WTC11 (cell line): ENCODE measurements at regions not wholly inside any gene's neighbourhood (a gene's known extent, or its start where the extent isn't known, plus 50 kb on each side); places are given as distances from the start of the nearest gene placed in this dataset.

Experiments
- ATAC-seq: fragments of 200-7000 bp; cut with Tn5 transposase; 2 replicates; pipeline ENCODE4 v1.10.0; 2021; ENCODE audit warnings: mild to moderate bottlenecking, moderate library complexity
- CTCF ChIA-PET: fragments of 300-600 bp; sonication (Branson Sonifier 250); formaldehyde crosslinking; loops from one replicate; lab custom pipeline; 2021; ENCODE audit warnings: antibody characterized with exemption; lab: Charles Lee
- POLR2A ChIA-PET: fragments of 350-600 bp; sonication (Branson Sonifier 250); formaldehyde crosslinking; loops from one replicate; lab custom pipeline; 2021; ENCODE audit warnings: antibody characterized with exemption; lab: Charles Lee
- DNase-seq: peaks from one replicate; pipeline ENCODE4 v3.0.0; 2021; ENCODE audit warnings: low spot score
- H3K27ac Mint-ChIP-seq: 2 replicates; pipeline ENCODE4 v1.8.0; 2021; ENCODE audit warnings: mixed read lengths
- H3K27me3 Mint-ChIP-seq: 2 replicates; pipeline ENCODE4 v1.8.0; 2021; ENCODE audit warnings: low read depth, mild to moderate bottlenecking, moderate library complexity, mixed read lengths
- H3K36me3 Mint-ChIP-seq: 2 replicates; pipeline ENCODE4 v1.8.0; 2021; ENCODE audit warnings: mixed read lengths
- H3K4me1 Mint-ChIP-seq: 2 replicates; pipeline ENCODE4 v1.8.0; 2022; ENCODE audit warnings: mixed read lengths
- H3K4me3 Mint-ChIP-seq: 2 replicates; pipeline ENCODE4 v1.8.0; 2021; ENCODE audit warnings: mild to moderate bottlenecking, moderate library complexity, mixed read lengths
- H3K9me3 Mint-ChIP-seq: 2 replicates; pipeline ENCODE4 v1.8.0; 2021; ENCODE audit warnings: mixed read lengths
- GTF2I ChIP-seq: fragments of 250-450 bp; sonication (Bioruptor Pico); conservative IDR thresholded peaks from 2 replicates; pipeline ENCODE4 v1.4.0; 2021; ENCODE audit warnings: mild to moderate bottlenecking
- JUN ChIP-seq: sonication (generic); formaldehyde crosslinking; IDR thresholded peaks from 2 replicates; pipeline ENCODE4 v1.8.0; 2023; ENCODE audit warnings: mild to moderate bottlenecking, missing genetic modification reagents
- NR2C2 ChIP-seq: sonication (generic); formaldehyde crosslinking; IDR thresholded peaks from 2 replicates; pipeline ENCODE4 v1.8.0; 2022; ENCODE audit warnings: mild to moderate bottlenecking, missing genetic modification reagents
- ZNF138 ChIP-seq: sonication (generic); formaldehyde crosslinking; conservative IDR thresholded peaks from 2 replicates; pipeline ENCODE4 v1.8.1; 2022; ENCODE audit warnings: mild to moderate bottlenecking, moderate library complexity, missing genetic modification reagents
- ZNF219 ChIP-seq: sonication (generic); formaldehyde crosslinking; IDR thresholded peaks from 2 replicates; pipeline ENCODE4 v1.8.0; 2023; ENCODE audit warnings: missing genetic modification reagents, mild to moderate bottlenecking, borderline replicate concordance
- TF ChIP-seq, protein P1 (sequence below): sonication (generic); formaldehyde crosslinking; conservative IDR thresholded peaks from 2 replicates; pipeline ENCODE4 v1.8.1; 2022; ENCODE audit warnings: mild to moderate bottlenecking, missing genetic modification reagents
- TF ChIP-seq, protein P2 (sequence below): sonication (generic); formaldehyde crosslinking; IDR thresholded peaks from 2 replicates; pipeline ENCODE4 v1.8.0; 2023; ENCODE audit warnings: missing genetic modification reagents, mild to moderate bottlenecking, borderline replicate concordance
- TF ChIP-seq, protein P3 (sequence below): fragments of 250-450 bp; sonication (Bioruptor Pico); conservative IDR thresholded peaks from 2 replicates; pipeline ENCODE4 v1.9.0; 2021; ENCODE audit warnings: mild to moderate bottlenecking
- TF ChIP-seq, protein P4 (sequence below): sonication (generic); formaldehyde crosslinking; IDR thresholded peaks from 2 replicates; pipeline ENCODE4 v1.8.1; 2023; ENCODE audit warnings: mild to moderate bottlenecking, moderate library complexity, missing genetic modification reagents
- TF ChIP-seq, protein P5 (sequence below): fragments of 250-450 bp; sonication (Bioruptor Pico); IDR thresholded peaks from 2 replicates; pipeline ENCODE4 v1.9.0; 2021; ENCODE audit warnings: mild to moderate bottlenecking, borderline replicate concordance

DNA sequence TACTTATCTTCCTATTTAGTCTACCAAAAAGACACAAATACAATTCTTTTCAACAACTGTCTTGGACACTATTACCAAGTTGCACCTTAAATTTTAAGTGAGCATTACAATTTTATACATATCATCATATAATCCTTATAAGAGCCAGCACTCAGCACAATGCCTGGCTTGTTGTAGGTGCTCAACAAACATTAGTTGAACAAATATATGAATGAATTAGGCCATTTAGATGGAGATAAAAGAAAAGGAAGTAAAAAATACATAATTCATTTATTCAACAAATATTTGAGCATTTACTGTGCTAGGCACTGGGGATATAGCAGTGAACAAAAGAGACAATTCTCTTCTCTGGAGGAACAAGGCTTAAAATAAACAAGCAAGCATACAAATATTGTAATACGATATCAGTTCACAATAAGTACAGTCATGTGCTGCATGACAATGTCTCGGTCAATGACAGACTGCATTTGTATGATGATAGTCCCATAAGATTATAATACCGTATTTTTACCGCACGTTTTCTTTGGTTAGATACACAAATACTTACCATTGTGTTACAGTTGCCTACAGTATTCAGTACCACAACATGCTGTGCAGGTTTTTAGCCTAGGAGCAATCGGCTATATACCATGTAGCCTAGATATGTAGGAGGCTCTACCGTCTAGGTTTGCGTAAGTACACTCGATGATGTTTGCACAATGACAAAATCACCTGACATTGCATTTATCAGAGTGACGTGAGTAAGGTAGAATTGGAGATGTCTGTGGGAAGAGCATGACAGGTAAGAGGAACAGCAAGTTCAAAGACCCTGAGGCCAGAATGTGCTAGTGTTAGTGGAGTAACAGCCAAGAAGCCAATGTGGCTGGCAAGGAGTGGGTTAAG, 86.4 kb upstream of the HS3ST2 start:
- DNase-seq (no peak), ATAC-seq (no peak)
- ChIA-PET CTCF (no interaction called here), POLR2A (no interaction called here)
- H3K27ac Mint-ChIP-seq: no peak overlapping the region
- H3K9me3 Mint-ChIP-seq: no peaks in the 10 kb centered on the region
- H3K4me3 Mint-ChIP-seq: no peak overlapping the region
- peaks cover 6% of the 10 kb centered on the region; the same call in 1 of the 2 replicates for H3K4me1 Mint-ChIP-seq
- H3K36me3 Mint-ChIP-seq: no peaks in the 10 kb centered on the region
- H3K27me3 Mint-ChIP-seq: no peaks in the 10 kb centered on the region
- TF ChIP-seq, protein P1, sequence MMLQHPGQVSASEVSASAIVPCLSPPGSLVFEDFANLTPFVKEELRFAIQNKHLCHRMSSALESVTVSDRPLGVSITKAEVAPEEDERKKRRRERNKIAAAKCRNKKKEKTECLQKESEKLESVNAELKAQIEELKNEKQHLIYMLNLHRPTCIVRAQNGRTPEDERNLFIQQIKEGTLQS (CRISPR knock-in tag): no peak
- TF ChIP-seq, protein P2, sequence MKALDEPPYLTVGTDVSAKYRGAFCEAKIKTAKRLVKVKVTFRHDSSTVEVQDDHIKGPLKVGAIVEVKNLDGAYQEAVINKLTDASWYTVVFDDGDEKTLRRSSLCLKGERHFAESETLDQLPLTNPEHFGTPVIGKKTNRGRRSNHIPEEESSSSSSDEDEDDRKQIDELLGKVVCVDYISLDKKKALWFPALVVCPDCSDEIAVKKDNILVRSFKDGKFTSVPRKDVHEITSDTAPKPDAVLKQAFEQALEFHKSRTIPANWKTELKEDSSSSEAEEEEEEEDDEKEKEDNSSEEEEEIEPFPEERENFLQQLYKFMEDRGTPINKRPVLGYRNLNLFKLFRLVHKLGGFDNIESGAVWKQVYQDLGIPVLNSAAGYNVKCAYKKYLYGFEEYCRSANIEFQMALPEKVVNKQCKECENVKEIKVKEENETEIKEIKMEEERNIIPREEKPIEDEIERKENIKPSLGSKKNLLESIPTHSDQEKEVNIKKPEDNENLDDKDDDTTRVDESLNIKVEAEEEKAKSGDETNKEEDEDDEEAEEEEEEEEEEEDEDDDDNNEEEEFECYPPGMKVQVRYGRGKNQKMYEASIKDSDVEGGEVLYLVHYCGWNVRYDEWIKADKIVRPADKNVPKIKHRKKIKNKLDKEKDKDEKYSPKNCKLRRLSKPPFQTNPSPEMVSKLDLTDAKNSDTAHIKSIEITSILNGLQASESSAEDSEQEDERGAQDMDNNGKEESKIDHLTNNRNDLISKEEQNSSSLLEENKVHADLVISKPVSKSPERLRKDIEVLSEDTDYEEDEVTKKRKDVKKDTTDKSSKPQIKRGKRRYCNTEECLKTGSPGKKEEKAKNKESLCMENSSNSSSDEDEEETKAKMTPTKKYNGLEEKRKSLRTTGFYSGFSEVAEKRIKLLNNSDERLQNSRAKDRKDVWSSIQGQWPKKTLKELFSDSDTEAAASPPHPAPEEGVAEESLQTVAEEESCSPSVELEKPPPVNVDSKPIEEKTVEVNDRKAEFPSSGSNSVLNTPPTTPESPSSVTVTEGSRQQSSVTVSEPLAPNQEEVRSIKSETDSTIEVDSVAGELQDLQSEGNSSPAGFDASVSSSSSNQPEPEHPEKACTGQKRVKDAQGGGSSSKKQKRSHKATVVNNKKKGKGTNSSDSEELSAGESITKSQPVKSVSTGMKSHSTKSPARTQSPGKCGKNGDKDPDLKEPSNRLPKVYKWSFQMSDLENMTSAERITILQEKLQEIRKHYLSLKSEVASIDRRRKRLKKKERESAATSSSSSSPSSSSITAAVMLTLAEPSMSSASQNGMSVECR (CRISPR knock-in tag): no peak
- TF ChIP-seq GTF2I (CRISPR knock-in tag) (no peak), ZNF138 (CRISPR knock-in tag) (no peak), NR2C2 (CRISPR knock-in tag) (no peak), JUN (CRISPR knock-in tag) (no peak), ZNF219 (CRISPR knock-in tag) (no peak)
- TF ChIP-seq, protein P3, sequence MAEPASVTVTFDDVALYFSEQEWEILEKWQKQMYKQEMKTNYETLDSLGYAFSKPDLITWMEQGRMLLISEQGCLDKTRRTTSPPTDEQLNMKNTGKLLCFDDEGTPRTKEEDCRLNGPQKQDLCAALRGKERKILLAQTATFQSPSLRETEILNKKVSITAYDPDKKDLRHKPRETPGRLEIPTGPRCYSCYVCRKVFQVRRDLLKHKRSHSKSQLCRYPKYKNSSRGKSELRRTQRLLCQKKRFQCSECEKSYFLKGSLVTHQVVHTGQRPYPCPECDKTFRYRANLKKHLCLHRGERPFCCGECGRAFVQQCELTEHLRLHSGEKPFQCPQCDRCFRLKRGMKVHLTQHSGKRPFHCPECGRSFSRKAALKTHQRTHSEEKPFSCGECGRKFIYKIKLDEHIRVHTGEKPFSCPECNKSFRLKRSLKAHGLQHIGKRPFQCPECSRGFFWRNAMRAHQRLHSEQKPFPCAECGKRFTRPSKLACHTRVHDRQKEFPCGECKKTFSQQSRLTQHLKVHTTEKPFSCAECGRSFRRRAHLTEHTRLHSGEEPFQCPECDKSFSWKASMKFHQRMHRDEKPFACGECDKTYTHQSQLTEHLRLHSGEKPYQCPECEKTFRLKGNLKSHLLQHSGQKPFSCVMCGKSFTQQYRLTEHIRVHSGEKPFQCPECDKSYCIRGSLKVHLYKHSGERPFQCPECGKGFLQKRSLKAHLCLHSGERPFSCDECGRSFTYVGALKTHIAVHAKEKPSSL (CRISPR knock-in tag): no peak
- TF ChIP-seq, protein P4, sequence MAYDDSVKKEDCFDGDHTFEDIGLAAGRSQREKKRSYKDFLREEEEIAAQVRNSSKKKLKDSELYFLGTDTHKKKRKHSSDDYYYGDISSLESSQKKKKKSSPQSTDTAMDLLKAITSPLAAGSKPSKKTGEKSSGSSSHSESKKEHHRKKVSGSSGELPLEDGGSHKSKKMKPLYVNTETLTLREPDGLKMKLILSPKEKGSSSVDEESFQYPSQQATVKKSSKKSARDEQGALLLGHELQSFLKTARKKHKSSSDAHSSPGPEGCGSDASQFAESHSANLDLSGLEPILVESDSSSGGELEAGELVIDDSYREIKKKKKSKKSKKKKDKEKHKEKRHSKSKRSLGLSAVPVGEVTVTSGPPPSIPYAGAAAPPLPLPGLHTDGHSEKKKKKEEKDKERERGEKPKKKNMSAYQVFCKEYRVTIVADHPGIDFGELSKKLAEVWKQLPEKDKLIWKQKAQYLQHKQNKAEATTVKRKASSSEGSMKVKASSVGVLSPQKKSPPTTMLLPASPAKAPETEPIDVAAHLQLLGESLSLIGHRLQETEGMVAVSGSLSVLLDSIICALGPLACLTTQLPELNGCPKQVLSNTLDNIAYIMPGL (CRISPR knock-in tag): no peak
- TF ChIP-seq, protein P5, sequence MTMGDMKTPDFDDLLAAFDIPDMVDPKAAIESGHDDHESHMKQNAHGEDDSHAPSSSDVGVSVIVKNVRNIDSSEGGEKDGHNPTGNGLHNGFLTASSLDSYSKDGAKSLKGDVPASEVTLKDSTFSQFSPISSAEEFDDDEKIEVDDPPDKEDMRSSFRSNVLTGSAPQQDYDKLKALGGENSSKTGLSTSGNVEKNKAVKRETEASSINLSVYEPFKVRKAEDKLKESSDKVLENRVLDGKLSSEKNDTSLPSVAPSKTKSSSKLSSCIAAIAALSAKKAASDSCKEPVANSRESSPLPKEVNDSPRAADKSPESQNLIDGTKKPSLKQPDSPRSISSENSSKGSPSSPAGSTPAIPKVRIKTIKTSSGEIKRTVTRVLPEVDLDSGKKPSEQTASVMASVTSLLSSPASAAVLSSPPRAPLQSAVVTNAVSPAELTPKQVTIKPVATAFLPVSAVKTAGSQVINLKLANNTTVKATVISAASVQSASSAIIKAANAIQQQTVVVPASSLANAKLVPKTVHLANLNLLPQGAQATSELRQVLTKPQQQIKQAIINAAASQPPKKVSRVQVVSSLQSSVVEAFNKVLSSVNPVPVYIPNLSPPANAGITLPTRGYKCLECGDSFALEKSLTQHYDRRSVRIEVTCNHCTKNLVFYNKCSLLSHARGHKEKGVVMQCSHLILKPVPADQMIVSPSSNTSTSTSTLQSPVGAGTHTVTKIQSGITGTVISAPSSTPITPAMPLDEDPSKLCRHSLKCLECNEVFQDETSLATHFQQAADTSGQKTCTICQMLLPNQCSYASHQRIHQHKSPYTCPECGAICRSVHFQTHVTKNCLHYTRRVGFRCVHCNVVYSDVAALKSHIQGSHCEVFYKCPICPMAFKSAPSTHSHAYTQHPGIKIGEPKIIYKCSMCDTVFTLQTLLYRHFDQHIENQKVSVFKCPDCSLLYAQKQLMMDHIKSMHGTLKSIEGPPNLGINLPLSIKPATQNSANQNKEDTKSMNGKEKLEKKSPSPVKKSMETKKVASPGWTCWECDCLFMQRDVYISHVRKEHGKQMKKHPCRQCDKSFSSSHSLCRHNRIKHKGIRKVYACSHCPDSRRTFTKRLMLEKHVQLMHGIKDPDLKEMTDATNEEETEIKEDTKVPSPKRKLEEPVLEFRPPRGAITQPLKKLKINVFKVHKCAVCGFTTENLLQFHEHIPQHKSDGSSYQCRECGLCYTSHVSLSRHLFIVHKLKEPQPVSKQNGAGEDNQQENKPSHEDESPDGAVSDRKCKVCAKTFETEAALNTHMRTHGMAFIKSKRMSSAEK (CRISPR knock-in tag): no peak
- TF ChIP-seq, all 79 proteins: peak for 0
